ENCODE measurements at regions not wholly inside any gene's neighbourhood (a gene's known extent, or its start where the extent isn't known, plus 50 kb on each side); places are given as distances from the start of the nearest gene placed in this dataset.

GRCh38 chr2:71811726-71812125 lies 335.9 kb downstream of the CYP26B1 start:
- Histone ChIP-seq H3K9me3 (ENCODE audit: control insufficient read depth, insufficient read depth, low read length) (no peaks in the 10 kb centered on the region), H3K4me1 (ENCODE audit: control insufficient read depth, insufficient read depth, low read length) (no peaks in the 10 kb centered on the region), H3K36me3 (ENCODE audit: control insufficient read depth, insufficient read depth, low read length) (no peaks in the 10 kb centered on the region), H3K27me3 (ENCODE audit: control insufficient read depth, insufficient read depth, low read length) (no peaks in the 10 kb centered on the region), H3K4me3 (ENCODE audit: low read length) (no peak overlapping the region), H3K27ac (ENCODE audit: low read length) (no peak overlapping the region)
- WGBS (ENCODE audit: insufficient coverage, insufficient read length): no CpG with 5 or more reads among the region's 4 CpGs
- DNase-seq (ENCODE audit: low read depth, low spot score): no peak

DNA sequence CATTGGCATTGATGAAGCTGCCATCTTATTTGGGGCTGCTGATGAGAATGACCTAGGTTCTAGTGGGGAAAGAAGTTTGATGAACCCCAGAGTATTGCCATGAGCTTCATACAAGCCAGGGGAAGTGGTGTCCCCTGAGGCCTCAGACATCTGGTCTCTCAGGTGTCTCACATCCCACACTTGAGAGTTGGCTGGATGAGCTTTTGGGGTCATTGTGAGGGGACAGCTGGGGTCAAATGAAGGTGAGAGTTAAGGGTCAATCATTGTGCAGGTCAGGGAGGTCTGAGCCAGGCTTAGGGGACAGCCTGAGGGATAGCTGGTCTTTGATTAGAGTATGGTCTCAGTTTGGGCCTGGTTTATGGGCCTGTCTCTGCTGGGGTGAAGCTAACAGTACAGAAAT lies 336.5 kb downstream of the CYP26B1 start:
- no peaks in the 10 kb centered on the region for H3K4me1 ChIP-seq (ENCODE audit: control insufficient read depth, insufficient read depth, low read length)
- no peak overlapping the region for H3K27ac ChIP-seq (ENCODE audit: low read length)
- H3K9me3 ChIP-seq (ENCODE audit: control insufficient read depth, insufficient read depth, low read length): no peaks in the 10 kb centered on the region
- no peaks in the 10 kb centered on the region for H3K36me3 ChIP-seq (ENCODE audit: control insufficient read depth, insufficient read depth, low read length)
- no peaks in the 10 kb centered on the region for H3K27me3 ChIP-seq (ENCODE audit: control insufficient read depth, insufficient read depth, low read length)
- no peak overlapping the region for H3K4me3 ChIP-seq (ENCODE audit: low read length)
- DNase-seq (ENCODE audit: low read depth, low spot score): no peak

DNA sequence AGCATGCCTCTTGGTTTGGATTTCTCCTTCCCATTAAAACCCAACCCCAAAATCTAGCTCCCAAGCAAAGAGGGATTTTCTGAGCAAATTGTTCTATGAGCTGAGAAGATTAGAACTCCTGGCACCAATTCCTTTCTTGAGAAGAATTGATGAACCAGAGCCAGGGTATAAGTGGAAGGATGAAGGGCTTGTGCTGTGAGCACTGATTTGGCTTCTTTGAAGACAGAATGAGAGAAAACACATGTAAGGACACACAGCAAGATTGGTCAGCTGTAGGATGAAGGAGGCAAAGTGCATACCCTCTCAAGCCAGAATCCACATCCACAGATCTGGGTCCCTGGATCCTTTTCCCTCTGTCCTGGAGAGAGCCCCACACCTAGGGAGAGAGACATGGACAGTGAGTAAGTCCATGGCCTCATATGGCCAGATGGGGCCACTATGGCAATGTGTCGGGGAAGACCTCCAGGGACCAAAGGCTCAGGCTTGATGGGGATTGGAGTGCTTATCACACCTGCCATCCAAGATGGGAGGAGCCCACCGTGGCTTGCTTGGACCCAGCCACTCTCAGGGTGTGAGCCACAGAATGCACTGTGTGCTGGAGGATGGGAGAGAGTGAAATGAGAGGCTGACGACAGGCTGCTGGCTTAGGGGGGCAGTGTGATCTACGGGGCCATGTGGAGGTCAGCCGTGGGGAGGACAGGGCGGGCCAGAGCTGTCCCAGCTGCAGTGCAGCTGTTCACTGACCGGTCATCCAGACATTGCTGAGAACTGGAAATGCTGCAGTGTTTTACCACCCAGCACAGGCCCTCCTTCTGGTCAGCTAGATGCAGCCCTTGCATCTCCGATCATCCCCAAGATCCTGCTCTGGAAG lies 339.8 kb downstream of the CYP26B1 start:
- no CpG with 5 or more reads among the region's 8 CpGs for WGBS (ENCODE audit: insufficient coverage, insufficient read length)
- no peak for DNase-seq (ENCODE audit: low read depth, low spot score)
- Histone ChIP-seq H3K27ac (ENCODE audit: low read length) (no peak overlapping the region), H3K9me3 (ENCODE audit: control insufficient read depth, insufficient read depth, low read length) (no peaks in the 10 kb centered on the region), H3K36me3 (ENCODE audit: control insufficient read depth, insufficient read depth, low read length) (no peaks in the 10 kb centered on the region), H3K4me3 (ENCODE audit: low read length) (no peak overlapping the region), H3K27me3 (ENCODE audit: control insufficient read depth, insufficient read depth, low read length) (no peaks in the 10 kb centered on the region), H3K4me1 (ENCODE audit: control insufficient read depth, insufficient read depth, low read length) (no peaks in the 10 kb centered on the region)

GRCh38 chr2:71806432-71806831 lies 341.2 kb downstream of the CYP26B1 start:
- H3K4me1 ChIP-seq (ENCODE audit: control insufficient read depth, insufficient read depth, low read length): no peaks in the 10 kb centered on the region
- no CpG with 5 or more reads among the region's 3 CpGs for WGBS (ENCODE audit: insufficient coverage, insufficient read length)
- H3K27ac ChIP-seq (ENCODE audit: low read length): no peak overlapping the region
- DNase-seq (ENCODE audit: low read depth, low spot score): no peak
- H3K27me3 ChIP-seq (ENCODE audit: control insufficient read depth, insufficient read depth, low read length): no peaks in the 10 kb centered on the region
- H3K36me3 ChIP-seq (ENCODE audit: control insufficient read depth, insufficient read depth, low read length): no peaks in the 10 kb centered on the region
- H3K9me3 ChIP-seq (ENCODE audit: control insufficient read depth, insufficient read depth, low read length): no peaks in the 10 kb centered on the region
- H3K4me3 ChIP-seq (ENCODE audit: low read length): no peak overlapping the region

GRCh38 chr2:71804281-71804751 lies 343.3 kb downstream of the CYP26B1 start:
- no peaks in the 10 kb centered on the region for H3K27me3 ChIP-seq (ENCODE audit: control insufficient read depth, insufficient read depth, low read length)
- no peak overlapping the region for H3K4me3 ChIP-seq (ENCODE audit: low read length)
- no peaks in the 10 kb centered on the region for H3K36me3 ChIP-seq (ENCODE audit: control insufficient read depth, insufficient read depth, low read length)
- no CpG with 5 or more reads among the region's 3 CpGs for whole genome bisulfite sequencing (ENCODE audit: insufficient coverage, insufficient read length)
- H3K27ac ChIP-seq (ENCODE audit: low read length): no peak overlapping the region
- H3K9me3 ChIP-seq (ENCODE audit: control insufficient read depth, insufficient read depth, low read length): no peaks in the 10 kb centered on the region
- no peak for DNase-seq (ENCODE audit: low read depth, low spot score)
- H3K4me1 ChIP-seq (ENCODE audit: control insufficient read depth, insufficient read depth, low read length): no peaks in the 10 kb centered on the region

DNA sequence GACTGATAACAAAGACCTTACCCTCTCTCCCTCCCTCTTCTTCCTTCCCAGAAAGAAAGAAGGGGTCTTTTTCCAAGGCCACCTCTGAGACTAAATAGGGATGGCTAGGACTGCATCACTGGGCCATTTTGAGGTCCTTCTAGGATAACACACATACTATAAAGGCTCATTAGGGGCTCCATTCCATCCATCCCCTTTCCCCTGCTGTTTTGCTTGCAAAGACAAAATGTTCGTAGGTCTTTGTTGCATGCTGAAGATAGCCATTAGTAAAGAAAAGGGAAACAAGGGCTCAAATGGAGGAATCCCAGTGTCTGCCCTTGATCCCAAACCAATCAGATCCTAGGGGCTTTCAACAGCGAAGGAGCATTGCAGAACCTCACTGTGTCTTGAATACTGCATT lies 344.3 kb downstream of the CYP26B1 start:
- Histone ChIP-seq H3K27me3 (ENCODE audit: control insufficient read depth, insufficient read depth, low read length) (no peaks in the 10 kb centered on the region), H3K9me3 (ENCODE audit: control insufficient read depth, insufficient read depth, low read length) (no peaks in the 10 kb centered on the region), H3K4me1 (ENCODE audit: control insufficient read depth, insufficient read depth, low read length) (no peaks in the 10 kb centered on the region), H3K36me3 (ENCODE audit: control insufficient read depth, insufficient read depth, low read length) (no peaks in the 10 kb centered on the region), H3K27ac (ENCODE audit: low read length) (no peak overlapping the region), H3K4me3 (ENCODE audit: low read length) (no peak overlapping the region)
- no CpG with 5 or more reads among the region's 2 CpGs for WGBS (ENCODE audit: insufficient coverage, insufficient read length)
- DNase-seq (ENCODE audit: low read depth, low spot score): no peak

- no peak overlapping the region for H3K4me3 ChIP-seq (ENCODE audit: low read length)
- no peaks in the 10 kb centered on the region for H3K27me3 ChIP-seq (ENCODE audit: control insufficient read depth, insufficient read depth, low read length)
- DNase-seq (ENCODE audit: low read depth, low spot score): no peak
- H3K4me1 ChIP-seq (ENCODE audit: control insufficient read depth, insufficient read depth, low read length): no peaks in the 10 kb centered on the region
- no peak overlapping the region for H3K27ac ChIP-seq (ENCODE audit: low read length)
- WGBS (ENCODE audit: insufficient coverage, insufficient read length): no CpG with 5 or more reads among the region's 3 CpGs
- no peaks in the 10 kb centered on the region for H3K9me3 ChIP-seq (ENCODE audit: control insufficient read depth, insufficient read depth, low read length)
- no peaks in the 10 kb centered on the region for H3K36me3 ChIP-seq (ENCODE audit: control insufficient read depth, insufficient read depth, low read length)
These were observed 345.1 kb downstream of the CYP26B1 start for GRCh38 chr2:71802556-71802955.

DNA sequence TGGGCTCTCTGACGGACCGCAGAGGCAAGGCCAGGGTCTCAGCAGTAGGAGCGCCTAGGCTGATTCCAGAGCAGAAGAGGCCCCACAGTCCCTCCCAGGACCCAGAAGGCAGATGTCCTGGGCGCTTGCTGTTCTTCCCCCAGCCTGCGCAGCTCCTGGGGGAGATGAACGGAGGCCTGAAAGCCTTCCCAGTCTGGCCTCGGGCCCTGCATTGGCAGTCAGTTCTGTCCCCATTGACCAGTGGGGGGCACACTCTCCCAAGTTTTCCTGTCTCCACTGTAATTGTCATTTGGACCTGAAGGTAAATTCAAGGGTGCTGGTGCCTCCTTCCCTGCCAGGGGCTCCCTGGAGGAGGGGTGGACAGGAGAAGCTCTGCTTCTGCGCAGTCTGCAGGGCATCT lies 345.7 kb downstream of the CYP26B1 start:
- WGBS (ENCODE audit: insufficient coverage, insufficient read length): no CpG with 5 or more reads among the region's 8 CpGs
- H3K27ac ChIP-seq (ENCODE audit: low read length): no peak overlapping the region
- no peaks in the 10 kb centered on the region for H3K27me3 ChIP-seq (ENCODE audit: control insufficient read depth, insufficient read depth, low read length)
- no peaks in the 10 kb centered on the region for H3K36me3 ChIP-seq (ENCODE audit: control insufficient read depth, insufficient read depth, low read length)
- H3K4me3 ChIP-seq (ENCODE audit: low read length): no peak overlapping the region
- no peaks in the 10 kb centered on the region for H3K4me1 ChIP-seq (ENCODE audit: control insufficient read depth, insufficient read depth, low read length)
- no peaks in the 10 kb centered on the region for H3K9me3 ChIP-seq (ENCODE audit: control insufficient read depth, insufficient read depth, low read length)
- DNase-seq (ENCODE audit: low read depth, low spot score): peak; percentile 57

- no peak for DNase-seq (ENCODE audit: low read depth, low spot score)
- WGBS (ENCODE audit: insufficient coverage, insufficient read length): no CpG with 5 or more reads among the region's 3 CpGs
- no peaks in the 10 kb centered on the region for H3K4me1 ChIP-seq (ENCODE audit: control insufficient read depth, insufficient read depth, low read length)
These were observed 346.1 kb downstream of the CYP26B1 start for GRCh38 chr2:71801556-71801955.

DNA sequence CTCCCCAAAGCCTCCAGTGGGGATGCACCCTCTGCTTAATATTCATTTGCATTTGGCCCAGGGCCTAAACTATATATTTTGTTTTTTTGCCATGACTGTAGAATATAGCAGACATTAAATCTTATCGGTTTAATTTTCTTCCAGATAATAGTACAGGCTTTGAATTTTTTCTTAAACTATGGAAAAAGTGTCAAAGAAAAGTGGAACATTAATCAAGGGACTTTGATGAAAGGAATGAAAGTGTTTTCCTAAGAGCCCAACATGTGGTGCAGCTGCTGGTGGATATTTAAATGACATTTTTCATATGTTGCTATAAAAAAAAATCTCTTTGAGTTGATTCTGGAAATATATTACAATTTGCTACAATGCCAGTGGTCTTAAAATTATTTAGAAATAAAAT lies 346.8 kb downstream of the CYP26B1 start:
- WGBS (ENCODE audit: insufficient coverage, insufficient read length): no CpG with 5 or more reads among the region's 1 CpG
- H3K4me1 ChIP-seq (ENCODE audit: control insufficient read depth, insufficient read depth, low read length): no peaks in the 10 kb centered on the region
- no peaks in the 10 kb centered on the region for H3K27me3 ChIP-seq (ENCODE audit: control insufficient read depth, insufficient read depth, low read length)
- no peak overlapping the region for H3K4me3 ChIP-seq (ENCODE audit: low read length)
- no peaks in the 10 kb centered on the region for H3K36me3 ChIP-seq (ENCODE audit: control insufficient read depth, insufficient read depth, low read length)
- no peak for DNase-seq (ENCODE audit: low read depth, low spot score)
- no peak overlapping the region for H3K27ac ChIP-seq (ENCODE audit: low read length)
- H3K9me3 ChIP-seq (ENCODE audit: control insufficient read depth, insufficient read depth, low read length): no peaks in the 10 kb centered on the region

More at GRCh38 chr2:71801556-71801955, 346.1 kb downstream of the CYP26B1 start:
- H3K27me3 ChIP-seq (ENCODE audit: control insufficient read depth, insufficient read depth, low read length): no peaks in the 10 kb centered on the region
- no peaks in the 10 kb centered on the region for H3K9me3 ChIP-seq (ENCODE audit: control insufficient read depth, insufficient read depth, low read length)
- H3K4me3 ChIP-seq (ENCODE audit: low read length): no peak overlapping the region
- H3K36me3 ChIP-seq (ENCODE audit: control insufficient read depth, insufficient read depth, low read length): no peaks in the 10 kb centered on the region
- H3K27ac ChIP-seq (ENCODE audit: low read length): no peak overlapping the region

Data from iPS DF 6.9 (cell line).